ENCODE measurements at regions not wholly inside any gene's neighbourhood (a gene's known extent, or its start where the extent isn't known, plus 50 kb on each side); places are given as distances from the start of the nearest gene placed in this dataset.

GRCh38 chr10:14399641-14400040 lies 68.9 kb upstream of the FRMD4A start (continued):
- TF ChIP-seq GMEB1 (CRISPR knock-in tag; IDR thresholded peaks at IDR 0.05), result no peak
- TF ChIP-seq KLF16 (IDR thresholded peaks at IDR 0.05), result no peak

DNA sequence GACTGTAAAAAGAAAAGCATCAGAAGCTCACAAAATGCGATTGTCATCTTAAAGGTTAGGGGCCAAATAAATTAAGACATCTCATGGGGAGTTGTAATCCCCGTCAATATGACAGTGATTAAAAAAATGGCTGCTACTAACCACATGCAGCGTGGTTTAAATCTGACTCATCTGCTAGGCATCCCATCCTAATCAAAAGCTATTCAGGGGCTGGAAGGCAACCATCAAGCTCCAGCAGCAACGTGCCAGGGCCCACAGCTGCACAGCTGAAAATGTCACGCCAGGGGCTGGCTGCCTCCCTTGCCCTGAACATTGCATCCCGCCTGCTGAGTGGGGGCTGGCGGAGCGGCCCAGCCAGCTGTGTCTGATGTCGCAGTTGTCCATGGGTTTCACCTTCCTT lies 66.3 kb upstream of the FRMD4A start:
- H3K4me1 ChIP-seq (replicated peaks in 1 of 2; ENCODE audit: control insufficient read depth in 2 of 2, insufficient read depth in 2 of 2, low read length in 2 of 2), result no peaks in the 10 kb centered on the region
- no peaks in the 10 kb centered on the region for H3K27me3 ChIP-seq (ENCODE audit: control insufficient read depth in 2 of 2, insufficient read depth in 2 of 2, low read length in 2 of 2)
- H3K4me3 ChIP-seq, result no peak overlapping the region
- H3K4me2 ChIP-seq (ENCODE audit: insufficient read depth, low read length), result no peak overlapping the region
- H3K27ac ChIP-seq (ENCODE audit: extremely low read depth, low read depth, low read length), result no peak overlapping the region
- no peak for FAIRE-seq
- CTCF ChIA-PET (ENCODE audit: low intra/inter-chr PET ratio), result no interaction called here
- in situ Hi-C loops (cut with MboI), result no loop called here
- H4K20me1 ChIP-seq (replicated peaks; ENCODE audit: control insufficient read depth, insufficient read depth, low read length), result no peaks in the 10 kb centered on the region
- no TSS peak for BruUV-seq (replicated peaks)
- WGBS (ENCODE audit: insufficient coverage, low coverage, missing lambda C conversion rate), result 0% methylated on average over 9 of the region's 9 CpGs
- no peak overlapping the region for H3K9ac ChIP-seq (ENCODE audit: insufficient read depth in 1 of 2, low read depth in 2 of 2, low read length in 2 of 2)
- H3K79me2 ChIP-seq (ENCODE audit: control insufficient read depth, insufficient read depth, low read length), result no peaks in the 10 kb centered on the region
- TF ChIP-seq ETV6 (IDR thresholded peaks at IDR 0.05; ENCODE audit: borderline replicate concordance in 1 of 2, low read depth in 2 of 2, low read length in 1 of 2) (no peak), ETV6 (CRISPR knock-in tag; IDR thresholded peaks at IDR 0.05; ENCODE audit: borderline replicate concordance) (no peak), YY1 (IDR thresholded peaks at IDR 0.05; ENCODE audit: borderline replicate concordance in 1 of 3, control insufficient read depth in 1 of 3, extremely low read depth in 1 of 3, insufficient read depth in 3 of 3, insufficient read length in 1 of 3, insufficient replicate concordance in 2 of 3, low read depth in 1 of 3, low read length in 2 of 3) (no peak), EWSR1 (IDR thresholded peaks at IDR 0.05; ENCODE audit: borderline replicate concordance, low read depth, partially characterized antibody) (no peak), RBM39 (optimal IDR thresholded peaks at IDR 0.05; ENCODE audit: low read depth, low read length) (no peak), ZZZ3 (IDR thresholded peaks at IDR 0.05) (no peak), LCOR (CRISPR knock-in tag; IDR thresholded peaks at IDR 0.05) (no peak), RBFOX2 (IDR thresholded peaks at IDR 0.05; ENCODE audit: low read depth, low read length) (no peak)
- no peaks in the 10 kb centered on the region for H3K9me1 ChIP-seq (ENCODE audit: control insufficient read depth, insufficient read depth, low read length)
- DNase-seq (ENCODE audit: extremely low read depth in 1 of 4, low spot score in 3 of 4), result no peak
- intact Hi-C loops (cut with micrococcal nuclease), result no loop called here
- ATAC-seq, result no peak
- H3K9me3 ChIP-seq (replicated peaks; ENCODE audit: control insufficient read depth, insufficient read depth, low read depth, low read length), result no peaks in the 10 kb centered on the region
- no peaks in the 10 kb centered on the region for H3K36me3 ChIP-seq (ENCODE audit: control insufficient read depth, insufficient read depth, low read length)
- H2AFZ ChIP-seq (ENCODE audit: low read depth, low read length), result no peak overlapping the region
- POLR2A ChIA-PET, result interaction anchor here (0.6 kb wide), 1 partner anchor 22 kb away, joined by 3 read pairs; no protein-coding TSS in a partner anchor

All from K562 (cell line).